ENCODE measurements at regions not wholly inside any gene's neighbourhood (a gene's known extent, or its start where the extent isn't known, plus 50 kb on each side); places are given as distances from the start of the nearest gene placed in this dataset.

GRCh38 chr13:99819967-99820366, 151.6 kb downstream of the ZIC5 start:
- DNase-seq: no peak

DNA sequence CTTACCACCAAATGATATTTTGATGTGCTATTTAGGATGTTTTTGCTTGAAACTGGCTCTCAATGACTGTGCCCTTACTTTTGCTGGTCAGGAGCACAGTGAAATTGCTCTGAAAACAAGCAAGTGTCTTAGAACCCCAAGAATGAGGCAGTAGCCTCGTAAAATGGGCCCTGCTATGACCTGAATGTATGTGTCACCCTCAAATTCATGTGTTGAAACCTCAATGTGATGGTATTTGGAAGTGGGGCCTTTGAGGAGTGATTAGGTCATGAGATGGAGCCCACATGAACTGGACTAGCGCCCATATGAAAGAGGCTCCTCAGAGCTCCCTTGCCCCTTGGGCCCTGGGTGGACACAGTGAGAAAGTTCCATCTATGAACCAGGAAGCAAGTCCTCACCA, 155.2 kb downstream of the ZIC5 start:
- DNase-seq: no peak

DNA sequence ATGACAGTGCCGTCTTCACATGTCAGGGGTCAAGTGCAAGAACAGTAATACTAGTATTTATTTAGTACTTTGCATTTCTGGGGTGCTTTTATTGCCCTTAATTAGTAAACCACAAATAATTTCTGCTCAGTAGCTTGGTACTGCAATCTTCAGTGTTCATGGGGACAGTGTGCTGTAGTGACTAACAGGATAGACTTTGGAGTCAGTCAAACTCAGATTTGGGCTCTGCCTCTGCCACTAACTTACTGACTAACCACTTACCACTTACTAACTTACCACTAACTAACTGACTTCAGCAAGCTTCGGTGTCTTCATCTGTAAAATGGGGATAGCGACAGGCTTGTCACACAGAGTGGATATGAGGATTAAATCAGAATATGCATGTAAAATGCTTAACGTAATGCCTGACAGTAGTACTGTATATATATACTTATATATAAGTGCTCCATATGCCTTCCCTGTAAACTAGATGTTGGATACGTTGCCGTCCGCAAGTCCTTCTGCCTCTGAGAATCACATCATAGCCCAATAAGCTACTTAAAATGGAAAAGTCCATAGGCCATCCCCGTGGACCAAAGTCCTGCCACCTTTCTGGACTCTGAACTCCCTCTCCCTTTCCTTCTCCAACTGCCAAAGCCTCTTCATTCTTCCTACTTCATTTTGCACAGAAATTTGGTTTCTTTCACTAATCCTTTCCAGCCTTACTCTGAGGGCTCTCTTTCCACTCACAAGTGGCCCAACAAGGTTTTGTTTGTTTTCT, 158.1 kb downstream of the ZIC5 start:
- DNase-seq: no peak

GRCh38 chr13:99812625-99813024, 158.9 kb downstream of the ZIC5 start:
- DNase-seq: no peak

DNA sequence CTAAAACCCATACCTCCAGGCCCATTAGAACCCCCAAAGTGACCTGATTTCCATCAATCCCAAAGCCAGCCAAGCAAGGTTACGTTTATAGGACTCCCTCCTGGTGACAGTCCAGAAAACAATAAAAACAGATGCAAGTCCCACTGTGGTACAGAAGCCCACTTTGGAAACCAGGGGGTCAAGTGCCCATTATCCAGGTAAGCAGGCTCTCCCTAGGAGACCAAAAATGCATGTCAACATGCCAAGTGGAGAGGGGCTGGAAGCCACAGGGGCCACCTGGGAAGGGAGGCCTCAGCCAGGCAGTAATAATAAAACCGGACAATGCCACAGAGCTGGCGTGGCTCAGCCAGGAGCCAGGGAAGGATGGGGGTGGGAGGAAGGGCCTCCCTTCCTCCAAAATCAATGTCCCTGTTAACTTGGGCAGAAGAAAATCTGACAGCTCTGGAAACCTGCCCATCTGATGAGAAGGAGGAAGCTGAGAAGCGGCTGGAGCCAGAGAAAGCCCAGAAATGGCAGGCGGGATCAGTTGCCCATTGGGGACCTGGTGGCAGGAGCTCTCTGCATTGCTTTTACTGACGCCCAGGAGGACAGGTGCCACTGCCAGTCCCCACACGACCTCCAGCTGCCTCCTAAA, 160.4 kb downstream of the ZIC5 start:
- DNase-seq: no peak

DNA sequence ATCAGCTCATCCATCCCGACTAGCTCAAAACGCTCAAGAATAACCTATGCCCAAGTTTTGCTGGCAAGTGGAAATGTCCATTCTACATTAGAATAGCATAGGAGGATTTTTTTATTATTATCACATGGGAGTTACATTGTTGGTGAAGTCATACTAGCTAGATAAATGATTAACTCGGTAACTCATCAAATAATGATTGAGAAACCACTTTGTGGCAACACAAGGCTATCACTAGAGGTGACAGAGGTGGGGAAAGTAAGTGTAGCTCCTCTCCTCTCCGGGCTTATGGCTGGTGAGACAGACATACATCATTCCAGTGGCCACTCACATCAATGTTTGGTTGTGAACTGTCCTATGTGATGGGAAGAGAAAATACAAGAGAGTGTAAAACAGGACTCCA, 161.6 kb downstream of the ZIC5 start:
- no peak for DNase-seq

GRCh38 chr13:99809496-99809895, 162.1 kb downstream of the ZIC5 start:
- DNase-seq: no peak

GRCh38 chr13:99808786-99809185, 162.8 kb downstream of the ZIC5 start:
- DNase-seq: no peak

GRCh38 chr13:99806671-99807070, 164.9 kb downstream of the ZIC5 start:
- DNase-seq: no peak

DNA sequence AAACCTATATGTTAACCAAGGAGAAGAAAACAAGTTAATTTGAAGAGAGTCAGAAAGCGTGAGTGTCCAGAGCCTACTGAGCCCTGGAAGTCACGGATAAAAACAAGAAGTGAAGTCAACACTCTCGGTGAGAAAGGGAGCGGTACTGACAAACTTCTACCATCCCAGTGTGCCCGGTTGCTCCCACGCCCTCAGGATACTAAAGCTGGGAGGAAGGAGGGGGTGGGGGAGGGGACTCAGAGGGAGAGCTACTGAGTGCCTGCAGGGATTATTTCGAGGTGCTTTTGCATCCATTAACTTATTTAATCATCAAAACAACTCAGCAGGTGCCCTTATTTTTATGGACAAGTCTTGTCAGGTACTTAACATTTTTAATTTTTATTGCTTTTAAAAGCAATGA, 166.2 kb downstream of the ZIC5 start:
- no peak for DNase-seq

GRCh38 chr13:99803141-99803540, 168.4 kb downstream of the ZIC5 start:
- no peak for DNase-seq

GRCh38 chr13:99802416-99802815, 169.2 kb downstream of the ZIC5 start:
- DNase-seq: no peak

GRCh38 chr13:99800951-99801350, 170.6 kb downstream of the ZIC5 start:
- DNase-seq: no peak

DNA sequence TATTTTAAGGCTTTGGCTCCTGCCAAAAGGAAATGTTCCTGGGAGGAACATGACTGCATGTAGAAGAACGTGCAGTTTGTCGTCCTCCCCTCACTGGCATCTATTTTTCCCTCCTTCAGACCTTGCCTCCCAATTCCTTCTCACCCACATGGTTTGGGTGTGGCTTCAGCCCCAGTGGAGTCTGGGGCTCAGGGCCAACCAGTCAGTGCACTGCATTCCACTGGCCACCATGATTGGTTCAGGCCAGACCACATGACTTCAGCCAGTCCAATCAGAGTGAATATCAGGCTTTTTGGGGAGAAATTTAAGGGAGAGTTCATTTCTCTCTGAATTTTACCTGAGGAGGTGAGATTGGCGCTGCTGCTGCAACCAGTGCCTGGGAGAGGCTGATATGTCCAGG, 171.6 kb downstream of the ZIC5 start:
- DNase-seq: no peak

- DNase-seq: no peak
Observed at GRCh38 chr13:99798756-99799155, 172.8 kb downstream of the ZIC5 start.

GRCh38 chr13:99797691-99798090, 173.9 kb downstream of the ZIC5 start:
- no peak for DNase-seq

GRCh38 chr13:99796175-99796819, 175.3 kb downstream of the ZIC5 start:
- no peak for DNase-seq

DNA sequence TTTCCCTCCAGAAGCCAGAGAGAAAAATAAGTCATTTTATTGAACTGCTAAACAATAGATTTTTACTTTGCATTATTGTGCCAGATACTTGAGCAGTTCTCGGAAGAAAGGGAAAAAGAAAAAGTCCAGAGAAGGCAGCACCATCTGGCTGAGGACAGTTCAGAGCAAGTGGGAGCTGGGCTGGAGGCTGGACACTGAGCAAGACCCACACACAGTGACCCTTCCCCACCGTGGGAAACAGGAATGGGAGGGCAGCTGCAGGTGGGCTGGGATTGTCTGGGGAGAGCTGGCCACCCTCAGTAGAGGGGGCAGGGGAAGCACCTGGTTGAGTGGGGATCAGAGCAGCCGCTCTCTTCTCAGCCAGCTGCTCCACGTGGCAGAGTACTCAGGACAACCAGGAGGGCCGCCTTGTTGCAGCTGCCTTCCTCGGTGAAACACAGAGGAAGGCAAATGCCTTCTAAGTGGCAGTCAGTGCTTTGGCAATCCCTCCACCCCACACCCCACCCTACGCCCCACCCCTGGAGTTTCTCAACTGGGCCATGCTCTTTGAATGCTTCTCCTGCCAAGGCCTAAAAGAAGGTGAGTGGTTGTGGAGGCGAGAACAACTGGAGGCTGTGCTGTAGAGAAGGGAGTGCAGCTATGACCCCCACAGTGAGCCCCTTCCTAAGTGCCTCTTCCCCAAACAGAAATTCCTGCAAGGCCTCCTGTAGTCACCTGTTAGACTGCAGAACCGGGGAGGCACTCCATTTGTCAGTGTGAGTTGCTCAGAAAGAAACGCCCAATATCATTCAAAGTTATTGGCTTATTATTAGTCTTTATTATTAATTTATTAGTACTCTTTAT, 179.3 kb downstream of the ZIC5 start:
- no peak for DNase-seq

DNA sequence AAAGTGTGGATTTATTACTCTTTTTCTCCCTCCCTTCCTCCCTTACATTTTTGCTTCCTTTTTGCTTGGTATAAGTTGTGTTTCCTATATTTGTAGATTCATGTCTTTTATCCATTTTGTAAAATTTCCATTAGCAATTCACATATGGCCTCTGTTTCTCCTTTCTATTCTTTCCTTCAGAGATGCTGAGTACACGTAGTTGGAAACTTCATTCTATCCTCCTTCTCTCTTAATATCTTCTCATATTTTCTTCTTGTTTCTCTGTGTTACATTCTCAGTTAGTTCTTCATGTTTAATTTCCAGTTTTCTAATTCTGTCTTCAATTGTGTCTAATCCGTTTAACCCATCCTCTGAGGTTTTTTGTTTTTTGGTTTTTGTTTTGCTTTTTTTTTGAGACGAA, 188.9 kb downstream of the ZIC5 start:
- no peak for DNase-seq

- DNase-seq: no peak
Observed at GRCh38 chr13:99778500-99778899, 193.1 kb downstream of the ZIC5 start.

GRCh38 chr13:99777873-99778272, 193.7 kb downstream of the ZIC5 start:
- no peak for DNase-seq

GRCh38 chr13:99774644-99775043, 196.9 kb downstream of the ZIC5 start:
- DNase-seq: no peak

DNA sequence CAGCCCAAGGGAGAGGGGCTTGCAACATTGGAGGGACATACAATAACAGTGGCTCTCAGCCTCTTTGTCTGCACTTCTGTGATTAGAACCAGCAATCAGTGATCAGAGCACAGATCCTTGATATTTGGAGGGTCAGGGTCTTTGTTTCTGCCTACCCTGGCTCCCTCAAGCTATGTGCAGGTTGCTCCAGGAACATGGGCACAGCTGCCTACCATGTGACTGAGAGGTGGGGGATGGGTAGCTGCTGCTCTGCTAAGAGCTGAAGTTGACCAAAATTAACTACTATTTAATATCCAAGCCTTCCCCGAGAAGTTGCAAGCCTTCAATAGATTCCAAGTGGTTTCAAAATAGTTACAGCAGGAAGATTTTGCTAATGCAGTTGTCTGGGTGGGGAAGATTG, 202.6 kb downstream of the ZIC5 start:
- no peak for DNase-seq

Data from activated T-cell treated with anti-CD3 and anti-CD28 coated beads for 4 hours (primary cell).